Spleen (tissue), 7 donors: ENCODE measurements at regions not wholly inside any gene's neighbourhood (a gene's known extent, or its start where the extent isn't known, plus 50 kb on each side); places are given as distances from the start of the nearest gene placed in this dataset.

ENCODE experiments used
- CTCF ChIP-seq, 11 experiments: fragments of 200-600 bp in 7 of 11; fragments of 450-650 bp in 4 of 11; sonication (generic) in 4 of 11; IDR thresholded peaks in 8 of 11; conservative IDR thresholded peaks in 3 of 11; 1 replicate in 7 of 11; 2 replicates in 4 of 11; pipeline versions ENCODE4 v1.4.0 to v1.8.0; 2016 to 2021; ENCODE audit warnings: antibody characterized with exemption in 11 of 11, inconsistent platforms in 4 of 11, mild to moderate bottlenecking in 1 of 11
- POLR2AphosphoS5 ChIP-seq, 3 donors: sonication (generic); formaldehyde crosslinking; IDR thresholded peaks; one replicate each; pipeline ENCODE4 v1.5.1; 2017; ENCODE audit warnings: antibody characterized with exemption in 3 of 3
- donor health status: DM: no; HTN: no; CAD: no; lungs with moderate emphysema.
- donor health status: DM: no; HTN: no; CAD: no.
- donor health status: DM: no; HTN: no; CAD: no.

GRCh38 chr16:25586826-25587225 lies 104.9 kb upstream of the HS3ST4 start:
- TF ChIP-seq POLR2AphosphoS5 (IDR thresholded peaks at IDR 0.05) (no peak), CTCF (IDR thresholded peaks at IDR 0.05 in 8 of 11, conservative IDR thresholded peaks at IDR 0.05 in 3 of 11) (no peak)
